GM12878 (cell line): ENCODE measurements at regions not wholly inside any gene's neighbourhood (a gene's known extent, or its start where the extent isn't known, plus 50 kb on each side); places are given as distances from the start of the nearest gene placed in this dataset.

Experiments
- ATAC-seq: fragments of 200-7000 bp; cut with Tn5 transposase; 3 replicates; pipeline ENCODE4 v1.9.1; 2020; ENCODE audit warnings: mild to moderate bottlenecking, moderate library complexity
- BruUV-seq: library from RNA; stranded (reverse); fragments of 400-500 nt; replicated peaks from 2 replicates; lab custom pipeline; 2021; lab: Mats Ljungman, UMichigan
- CTCF ChIA-PET: fragments of 300-600 bp; sonication (Branson Sonifier 250); formaldehyde crosslinking; extraction: SDS; loops from one replicate; lab custom pipeline; 2021; ENCODE audit warnings: inconsistent platforms; lab: Yijun Ruan, JAX
- POLR2A ChIA-PET: fragments of 350-600 bp; formaldehyde crosslinking; extraction: SDS; loops from one replicate; lab custom pipeline; 2021; ENCODE audit warnings: inconsistent platforms; lab: Charles Lee
- RAD21 ChIA-PET: fragments of 300-600 bp; sonication (Branson Sonifier 250); formaldehyde crosslinking; loops from one replicate; lab custom pipeline; 2023; ENCODE audit warnings: antibody characterized with exemption; ENCODE audit not compliant: unreplicated experiment; lab: Charles Lee
- SMC1A ChIA-PET: fragments of 300-600 bp; sonication (Branson Sonifier 250); formaldehyde crosslinking; loops from one replicate; lab custom pipeline; 2023; ENCODE audit not compliant: unreplicated experiment, uncharacterized antibody; lab: Charles Lee
- DNase-seq: peaks from one replicate; pipeline ENCODE4 v3.0.0-alpha.2; 2011; ENCODE audit warnings: low read depth, low spot score
- FAIRE-seq: peaks from 3 replicates; lab custom pipeline; 2011; peaks lifted over from hg19 to GRCh38; lab: Jason Lieb, UNC
- H2AFZ ChIP-seq: 2 replicates; pipeline ENCODE4 v1.6.0; 2011; ENCODE audit warnings: low read depth, low read length, control low read depth; ENCODE audit not compliant: control insufficient read depth
- H3K27ac ChIP-seq: 2 replicates; pipeline ENCODE4 v1.5.1; 2011; ENCODE audit warnings: control low read depth; ENCODE audit not compliant: control insufficient read depth, insufficient read depth
- H3K27me3 ChIP-seq, 2 experiments: replicated peaks in 1 of 2; 2 replicates each; pipeline versions ENCODE4 v1.6.0 to v1.6.1; 2011; ENCODE audit warnings: low read length in 1 of 2; ENCODE audit not compliant: control insufficient read depth in 2 of 2, insufficient read depth in 2 of 2
- H3K36me3 ChIP-seq, 2 experiments: 2 replicates each; pipeline ENCODE4 v1.5.1; 2011; ENCODE audit warnings: low read length in 1 of 2; ENCODE audit not compliant: control insufficient read depth in 2 of 2, insufficient read depth in 2 of 2
- H3K4me1 ChIP-seq: 2 replicates; pipeline ENCODE4 v1.6.1; 2011; ENCODE audit warnings: mild to moderate bottlenecking, low read length, moderate library complexity, mixed read lengths; ENCODE audit not compliant: control insufficient read depth, insufficient read depth
- H3K4me2 ChIP-seq: 2 replicates; pipeline ENCODE4 v1.6.0; 2011; ENCODE audit warnings: control low read depth; ENCODE audit not compliant: control insufficient read depth, insufficient read depth
- H3K4me3 ChIP-seq: fragments of 200-600 bp; sonication (generic); 2 replicates; pipeline ENCODE4 v1.5.1; 2016
- H3K79me2 ChIP-seq: 2 replicates; pipeline ENCODE4 v1.6.0; 2011; ENCODE audit warnings: low read length; ENCODE audit not compliant: control insufficient read depth, insufficient read depth
- H3K9ac ChIP-seq: 2 replicates; pipeline ENCODE4 v1.8.0; 2011; ENCODE audit warnings: low read length, control low read depth, mixed read lengths; ENCODE audit not compliant: control insufficient read depth, insufficient read depth
- H3K9me3 ChIP-seq: replicated peaks from 3 replicates; pipeline ENCODE4 v1.5.1; 2011; ENCODE audit warnings: mild to moderate bottlenecking, low read length; ENCODE audit not compliant: control insufficient read depth, insufficient read depth
- H4K20me1 ChIP-seq: 2 replicates; pipeline ENCODE4 v1.6.0; 2011; ENCODE audit not compliant: control insufficient read depth, insufficient read depth
- BCL11A ChIP-seq: IDR thresholded peaks from 2 replicates; pipeline ENCODE4 v1.6.1; 2011; ENCODE audit warnings: low read depth, low read length
- BHLHE40 ChIP-seq, 2 experiments: fragments of 450-650 bp in 1 of 2; IDR thresholded peaks; 2 replicates each; pipeline ENCODE4 v1.6.1; 2011 to 2017; ENCODE audit warnings: low read depth in 2 of 2, borderline replicate concordance in 1 of 2, improper control_type of control experiment in 1 of 2, low read length in 1 of 2, mild to moderate bottlenecking in 1 of 2
- FOS ChIP-seq: IDR thresholded peaks from 3 replicates; pipeline ENCODE4 v1.6.1; 2011; ENCODE audit warnings: borderline replicate concordance; ENCODE audit not compliant: insufficient read length; ENCODE audit errors: extremely low read depth
- NR2C1 ChIP-seq: fragments of 450-650 bp; IDR thresholded peaks from 2 replicates; pipeline ENCODE4 v1.6.1; 2017; ENCODE audit warnings: antibody characterized with exemption, mild to moderate bottlenecking, moderate library complexity
- NR2C2 ChIP-seq: IDR thresholded peaks from 2 replicates; pipeline ENCODE4 v1.6.1; 2011; ENCODE audit warnings: borderline replicate concordance, low read depth; ENCODE audit not compliant: control insufficient read depth, insufficient read length
- RELA ChIP-seq: fragments of 450-650 bp; IDR thresholded peaks from 2 replicates; pipeline ENCODE4 v1.8.0; 2014; ENCODE audit warnings: borderline replicate concordance; ENCODE audit not compliant: partially characterized antibody
- SMARCA5 ChIP-seq: fragments of 450-650 bp; IDR thresholded peaks from 2 replicates; pipeline ENCODE4 v1.6.1; 2017; ENCODE audit warnings: mild to moderate bottlenecking
- TAF1 ChIP-seq: IDR thresholded peaks from 2 replicates; pipeline ENCODE4 v1.6.1; 2011; ENCODE audit warnings: mild to moderate bottlenecking, low read depth, low read length, borderline replicate concordance
- WGBS: methylation state at CpG from one replicate; pipeline ENCODE4 v1.1.6; 2016; ENCODE audit warnings: low lambda C conversion rate; ENCODE audit not compliant: insufficient replicate concordance, insufficient coverage; ENCODE audit errors: missing lambda C conversion rate; 5-methylcytosine and 5-hydroxymethylcytosine counted together
- in situ Hi-C: fragments of 300-500 bp; cut with MboI; formaldehyde crosslinking; loops from 9 replicates; pipeline ENCODE4 v1.14.3; 2018; ENCODE audit warnings: mixed read lengths
- intact Hi-C: fragments of 100-400 bp; cut with micrococcal nuclease; formaldehyde crosslinking; loops from one replicate; pipeline ENCODE4 v1.14.2; 2022; ENCODE audit not compliant: unreplicated experiment
- TF ChIP-seq, protein P1 (sequence below): IDR thresholded peaks from 2 replicates; pipeline ENCODE4 v1.6.1; 2011; ENCODE audit warnings: borderline replicate concordance, low read depth, mild to moderate bottlenecking, moderate library complexity, mixed read lengths, low read length; ENCODE audit not compliant: insufficient read depth; ENCODE audit errors: extremely low read length
- TF ChIP-seq, protein P2 (sequence below): IDR thresholded peaks from 2 replicates; pipeline ENCODE4 v1.6.1; 2011; ENCODE audit warnings: borderline replicate concordance, low read depth, mild to moderate bottlenecking, moderate library complexity, low read length; ENCODE audit not compliant: insufficient read depth, poor library complexity, severe bottlenecking
- TF ChIP-seq, protein P3 (sequence below): fragments of 450-650 bp; formaldehyde crosslinking; IDR thresholded peaks from 2 replicates; pipeline ENCODE4 v1.5.0; 2022; ENCODE audit warnings: mild to moderate bottlenecking, missing genetic modification characterization
- TF ChIP-seq, protein P4 (sequence below): fragments of 450-650 bp; IDR thresholded peaks from 2 replicates; pipeline ENCODE4 v1.6.1; 2016; ENCODE audit warnings: mild to moderate bottlenecking
- TF ChIP-seq, protein P5 (sequence below): IDR thresholded peaks from 2 replicates; pipeline ENCODE4 v1.6.1; 2012; ENCODE audit warnings: low read depth, low read length, improper control_type of control experiment
- TF ChIP-seq, protein P6 (sequence below): fragments of 450-650 bp; IDR thresholded peaks from 2 replicates; pipeline ENCODE4 v1.6.1; 2018; ENCODE audit warnings: borderline replicate concordance, mild to moderate bottlenecking; ENCODE audit not compliant: partially characterized antibody

DNA sequence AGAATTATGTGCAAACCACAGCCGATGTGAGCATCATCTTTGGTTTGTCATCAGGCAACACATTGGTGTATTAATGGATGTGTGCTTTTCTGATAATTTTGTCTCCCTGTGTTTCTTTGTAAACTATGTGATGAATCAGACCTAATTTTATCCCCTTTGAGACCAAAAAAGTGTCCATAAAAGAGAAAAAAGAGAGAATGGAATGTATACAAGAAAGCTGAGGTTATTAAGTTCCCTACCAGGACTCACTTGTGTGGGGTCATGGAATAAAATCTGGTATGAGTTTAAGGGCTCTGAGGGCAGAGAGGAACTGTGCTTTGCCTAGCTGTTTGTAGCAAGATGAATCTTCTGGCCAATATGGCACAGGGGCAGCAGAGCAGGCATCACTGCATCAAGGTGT, 239.5 kb upstream of the HAND2 start:
- RAD21 ChIA-PET, result no interaction called here
- H3K36me3 ChIP-seq, result no peaks in the 10 kb centered on the region
- intact Hi-C loops, result no loop called here
- H3K9ac ChIP-seq, result no peak overlapping the region
- FAIRE-seq (no peak), ATAC-seq (no peak), DNase-seq (no peak)
- no peaks in the 10 kb centered on the region for H3K4me1 ChIP-seq
- H3K4me3 ChIP-seq, result no peak overlapping the region
- no peaks in the 10 kb centered on the region for H4K20me1 ChIP-seq
- WGBS, result 0% methylated on average over 1 of the region's 1 CpG
- CTCF ChIA-PET, result interaction anchor here (1.2 kb wide), 1 partner anchor 17 kb away, joined by 3 read pairs; no protein-coding TSS in a partner anchor
- H3K79me2 ChIP-seq, result no peaks in the 10 kb centered on the region
- H3K27me3 ChIP-seq, result no peaks in the 10 kb centered on the region
- in situ Hi-C loops, result no loop called here
- no peak overlapping the region for H2AFZ ChIP-seq
- no peaks in the 10 kb centered on the region for H3K9me3 ChIP-seq
- POLR2A ChIA-PET, result no interaction called here
- H3K27ac ChIP-seq, result no peak overlapping the region
- no peak overlapping the region for H3K4me2 ChIP-seq
- SMC1A ChIA-PET, result no interaction called here
- BruUV-seq, result no TSS peak
- TF ChIP-seq NR2C2 (no peak), BHLHE40 (IDR thresholded peaks at IDR 0.05; ENCODE audit: borderline replicate concordance in 1 of 2, low read depth in 2 of 2, low read length in 1 of 2) (no peak), BCL11A (no peak), SMARCA5 (no peak), FOS (no peak), NR2C1 (no peak), RELA (no peak), TAF1 (no peak)
- TF ChIP-seq, protein P1, sequence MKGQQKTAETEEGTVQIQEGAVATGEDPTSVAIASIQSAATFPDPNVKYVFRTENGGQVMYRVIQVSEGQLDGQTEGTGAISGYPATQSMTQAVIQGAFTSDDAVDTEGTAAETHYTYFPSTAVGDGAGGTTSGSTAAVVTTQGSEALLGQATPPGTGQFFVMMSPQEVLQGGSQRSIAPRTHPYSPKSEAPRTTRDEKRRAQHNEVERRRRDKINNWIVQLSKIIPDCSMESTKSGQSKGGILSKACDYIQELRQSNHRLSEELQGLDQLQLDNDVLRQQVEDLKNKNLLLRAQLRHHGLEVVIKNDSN, result no peak
- TF ChIP-seq, protein P2, sequence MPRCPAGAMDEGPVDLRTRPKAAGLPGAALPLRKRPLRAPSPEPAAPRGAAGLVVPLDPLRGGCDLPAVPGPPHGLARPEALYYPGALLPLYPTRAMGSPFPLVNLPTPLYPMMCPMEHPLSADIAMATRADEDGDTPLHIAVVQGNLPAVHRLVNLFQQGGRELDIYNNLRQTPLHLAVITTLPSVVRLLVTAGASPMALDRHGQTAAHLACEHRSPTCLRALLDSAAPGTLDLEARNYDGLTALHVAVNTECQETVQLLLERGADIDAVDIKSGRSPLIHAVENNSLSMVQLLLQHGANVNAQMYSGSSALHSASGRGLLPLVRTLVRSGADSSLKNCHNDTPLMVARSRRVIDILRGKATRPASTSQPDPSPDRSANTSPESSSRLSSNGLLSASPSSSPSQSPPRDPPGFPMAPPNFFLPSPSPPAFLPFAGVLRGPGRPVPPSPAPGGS, result no peak
- TF ChIP-seq, protein P3, sequence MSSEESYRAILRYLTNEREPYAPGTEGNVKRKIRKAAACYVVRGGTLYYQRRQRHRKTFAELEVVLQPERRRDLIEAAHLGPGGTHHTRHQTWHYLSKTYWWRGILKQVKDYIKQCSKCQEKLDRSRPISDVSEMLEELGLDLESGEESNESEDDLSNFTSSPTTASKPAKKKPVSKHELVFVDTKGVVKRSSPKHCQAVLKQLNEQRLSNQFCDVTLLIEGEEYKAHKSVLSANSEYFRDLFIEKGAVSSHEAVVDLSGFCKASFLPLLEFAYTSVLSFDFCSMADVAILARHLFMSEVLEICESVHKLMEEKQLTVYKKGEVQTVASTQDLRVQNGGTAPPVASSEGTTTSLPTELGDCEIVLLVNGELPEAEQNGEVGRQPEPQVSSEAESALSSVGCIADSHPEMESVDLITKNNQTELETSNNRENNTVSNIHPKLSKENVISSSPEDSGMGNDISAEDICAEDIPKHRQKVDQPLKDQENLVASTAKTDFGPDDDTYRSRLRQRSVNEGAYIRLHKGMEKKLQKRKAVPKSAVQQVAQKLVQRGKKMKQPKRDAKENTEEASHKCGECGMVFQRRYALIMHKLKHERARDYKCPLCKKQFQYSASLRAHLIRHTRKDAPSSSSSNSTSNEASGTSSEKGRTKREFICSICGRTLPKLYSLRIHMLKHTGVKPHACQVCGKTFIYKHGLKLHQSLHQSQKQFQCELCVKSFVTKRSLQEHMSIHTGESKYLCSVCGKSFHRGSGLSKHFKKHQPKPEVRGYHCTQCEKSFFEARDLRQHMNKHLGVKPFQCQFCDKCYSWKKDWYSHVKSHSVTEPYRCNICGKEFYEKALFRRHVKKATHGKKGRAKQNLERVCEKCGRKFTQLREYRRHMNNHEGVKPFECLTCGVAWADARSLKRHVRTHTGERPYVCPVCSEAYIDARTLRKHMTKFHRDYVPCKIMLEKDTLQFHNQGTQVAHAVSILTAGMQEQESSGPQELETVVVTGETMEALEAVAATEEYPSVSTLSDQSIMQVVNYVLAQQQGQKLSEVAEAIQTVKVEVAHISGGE (CRISPR knock-in tag), result no peak
- TF ChIP-seq, protein P4, sequence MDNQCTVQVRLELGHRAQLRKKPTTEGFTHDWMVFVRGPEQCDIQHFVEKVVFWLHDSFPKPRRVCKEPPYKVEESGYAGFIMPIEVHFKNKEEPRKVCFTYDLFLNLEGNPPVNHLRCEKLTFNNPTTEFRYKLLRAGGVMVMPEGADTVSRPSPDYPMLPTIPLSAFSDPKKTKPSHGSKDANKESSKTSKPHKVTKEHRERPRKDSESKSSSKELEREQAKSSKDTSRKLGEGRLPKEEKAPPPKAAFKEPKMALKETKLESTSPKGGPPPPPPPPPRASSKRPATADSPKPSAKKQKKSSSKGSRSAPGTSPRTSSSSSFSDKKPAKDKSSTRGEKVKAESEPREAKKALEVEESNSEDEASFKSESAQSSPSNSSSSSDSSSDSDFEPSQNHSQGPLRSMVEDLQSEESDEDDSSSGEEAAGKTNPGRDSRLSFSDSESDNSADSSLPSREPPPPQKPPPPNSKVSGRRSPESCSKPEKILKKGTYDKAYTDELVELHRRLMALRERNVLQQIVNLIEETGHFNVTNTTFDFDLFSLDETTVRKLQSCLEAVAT, result no peak
- TF ChIP-seq, protein P5, sequence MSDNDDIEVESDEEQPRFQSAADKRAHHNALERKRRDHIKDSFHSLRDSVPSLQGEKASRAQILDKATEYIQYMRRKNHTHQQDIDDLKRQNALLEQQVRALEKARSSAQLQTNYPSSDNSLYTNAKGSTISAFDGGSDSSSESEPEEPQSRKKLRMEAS, result no peak
- TF ChIP-seq, protein P6, sequence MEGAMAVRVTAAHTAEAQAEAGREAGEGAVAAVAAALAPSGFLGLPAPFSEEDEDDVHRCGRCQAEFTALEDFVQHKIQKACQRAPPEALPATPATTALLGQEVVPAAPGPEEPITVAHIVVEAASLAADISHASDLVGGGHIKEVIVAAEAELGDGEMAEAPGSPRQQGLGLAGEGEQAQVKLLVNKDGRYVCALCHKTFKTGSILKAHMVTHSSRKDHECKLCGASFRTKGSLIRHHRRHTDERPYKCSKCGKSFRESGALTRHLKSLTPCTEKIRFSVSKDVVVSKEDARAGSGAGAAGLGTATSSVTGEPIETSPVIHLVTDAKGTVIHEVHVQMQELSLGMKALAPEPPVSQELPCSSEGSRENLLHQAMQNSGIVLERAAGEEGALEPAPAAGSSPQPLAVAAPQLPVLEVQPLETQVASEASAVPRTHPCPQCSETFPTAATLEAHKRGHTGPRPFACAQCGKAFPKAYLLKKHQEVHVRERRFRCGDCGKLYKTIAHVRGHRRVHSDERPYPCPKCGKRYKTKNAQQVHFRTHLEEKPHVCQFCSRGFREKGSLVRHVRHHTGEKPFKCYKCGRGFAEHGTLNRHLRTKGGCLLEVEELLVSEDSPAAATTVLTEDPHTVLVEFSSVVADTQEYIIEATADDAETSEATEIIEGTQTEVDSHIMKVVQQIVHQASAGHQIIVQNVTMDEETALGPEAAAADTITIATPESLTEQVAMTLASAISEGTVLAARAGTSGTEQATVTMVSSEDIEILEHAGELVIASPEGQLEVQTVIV, result no peak
